GM23338 (cell line): ENCODE measurements at regions not wholly inside any gene's neighbourhood (a gene's known extent, or its start where the extent isn't known, plus 50 kb on each side); places are given as distances from the start of the nearest gene placed in this dataset.
A peak's percentile ranks its signal among the peaks of the same experiment; 100 is the strongest.

Experiments
- ATAC-seq: fragments of 200-7000 bp; cut with Tn5 transposase; 3 replicates; pipeline ENCODE4 v1.9.1; 2020
- DNase-seq: peaks from one replicate; pipeline ENCODE4 v3.0.0-alpha.2; 2015; ENCODE audit warnings: low spot score
- H2AFZ ChIP-seq: fragments of 200-600 bp; sonication (generic); 2 replicates; pipeline ENCODE4 v1.8.0; 2016; ENCODE audit warnings: antibody characterized with exemption, mild to moderate bottlenecking, moderate library complexity
- H3F3A ChIP-seq: fragments of 200-600 bp; sonication (generic); replicated peaks from 2 replicates; pipeline ENCODE4 v1.8.0; 2017; ENCODE audit warnings: antibody characterized with exemption, mixed run types, low read depth
- H3K27ac ChIP-seq: fragments of 200-600 bp; sonication (generic); 2 replicates; pipeline ENCODE4 v1.6.1; 2016; ENCODE audit warnings: low read depth
- H3K27me3 ChIP-seq: fragments of 200-600 bp; sonication (generic); 2 replicates; pipeline ENCODE4 v1.8.0; 2016; ENCODE audit warnings: mild to moderate bottlenecking, mixed run types, moderate library complexity; ENCODE audit not compliant: insufficient read depth
- H3K36me3 ChIP-seq: fragments of 200-600 bp; sonication (generic); 2 replicates; pipeline ENCODE4 v1.8.0; 2016; ENCODE audit warnings: mild to moderate bottlenecking; ENCODE audit not compliant: insufficient read depth
- H3K4me1 ChIP-seq: fragments of 200-600 bp; sonication (generic); 2 replicates; pipeline ENCODE4 v1.8.0; 2016; ENCODE audit warnings: mild to moderate bottlenecking, moderate library complexity; ENCODE audit not compliant: insufficient read depth
- H3K4me2 ChIP-seq: fragments of 200-600 bp; sonication (generic); 2 replicates; pipeline ENCODE4 v1.7.1; 2017; ENCODE audit warnings: mixed run types
- H3K4me3 ChIP-seq: fragments of 200-600 bp; sonication (generic); 2 replicates; pipeline ENCODE4 v1.6.1; 2016; ENCODE audit warnings: mixed run types
- H3K79me2 ChIP-seq: fragments of 200-600 bp; sonication (generic); replicated peaks from 2 replicates; pipeline ENCODE4 v1.8.0; 2017; ENCODE audit warnings: mild to moderate bottlenecking; ENCODE audit not compliant: insufficient read depth
- H3K9me2 ChIP-seq: fragments of 200-600 bp; sonication (generic); 2 replicates; pipeline ENCODE4 v1.8.0; 2017; ENCODE audit not compliant: insufficient read depth
- H4K20me1 ChIP-seq: fragments of 200-600 bp; sonication (generic); replicated peaks from 2 replicates; pipeline ENCODE4 v1.8.0; 2017; ENCODE audit warnings: mild to moderate bottlenecking; ENCODE audit not compliant: insufficient read depth
- H3K27ac Mint-ChIP-seq: 2 replicates; pipeline ENCODE4 v1.8.0; 2020; ENCODE audit warnings: inconsistent platforms, mild to moderate bottlenecking, moderate library complexity, mixed read lengths
- H3K27me3 Mint-ChIP-seq: 3 replicates; pipeline ENCODE4 v1.8.0; 2022; ENCODE audit warnings: low read depth, mild to moderate bottlenecking, moderate library complexity, mixed read lengths, inconsistent platforms; ENCODE audit not compliant: insufficient read depth, poor library complexity
- H3K36me3 Mint-ChIP-seq: 3 replicates; pipeline ENCODE4 v1.8.0; 2021; ENCODE audit warnings: low read depth, mild to moderate bottlenecking, inconsistent platforms, moderate library complexity, mixed read lengths
- H3K4me1 Mint-ChIP-seq: 3 replicates; pipeline ENCODE4 v1.8.0; 2020; ENCODE audit warnings: mild to moderate bottlenecking, inconsistent platforms, mixed read lengths
- H3K4me3 Mint-ChIP-seq: 3 replicates; pipeline ENCODE4 v1.8.0; 2021; ENCODE audit warnings: moderate library complexity, mild to moderate bottlenecking, inconsistent platforms, mixed read lengths
- H3K9me3 Mint-ChIP-seq: 3 replicates; pipeline ENCODE4 v1.8.0; 2020; ENCODE audit warnings: moderate library complexity, mild to moderate bottlenecking, inconsistent platforms, mixed read lengths
- CREB1 ChIP-seq: fragments of 250-450 bp; sonication (Bioruptor Pico); IDR thresholded peaks from 2 replicates; pipeline ENCODE4 v1.5.0; 2020; ENCODE audit warnings: low read depth, mild to moderate bottlenecking, moderate library complexity
- JUNB ChIP-seq: IDR thresholded peaks from one replicate; pipeline ENCODE4 v1.6.1; 2016; ENCODE audit warnings: antibody characterized with exemption; ENCODE audit not compliant: unreplicated experiment
- NANOG ChIP-seq: IDR thresholded peaks from 2 replicates; pipeline ENCODE4 v1.6.1; 2016; ENCODE audit warnings: antibody characterized with exemption, borderline replicate concordance
- ZNF114 ChIP-seq: fragments of 250-450 bp; sonication (Bioruptor Pico); IDR thresholded peaks from 2 replicates; pipeline ENCODE4 v1.5.0; 2020; ENCODE audit warnings: mild to moderate bottlenecking, moderate library complexity
- TF ChIP-seq, protein P1 (sequence below), 2 experiments: fragments of 200-600 bp in 1 of 2; sonication (generic) in 1 of 2; conservative IDR thresholded peaks; 2 replicates each; pipeline versions ENCODE4 v1.5.1 to v1.6.1; 2016 to 2017; ENCODE audit warnings: antibody characterized with exemption in 2 of 2, low read depth in 2 of 2, mild to moderate bottlenecking in 2 of 2, moderate library complexity in 1 of 2
- TF ChIP-seq, protein P2 (sequence below): IDR thresholded peaks from 2 replicates; pipeline ENCODE4 v1.6.1; 2016; ENCODE audit warnings: antibody characterized with exemption
- TF ChIP-seq, protein P3 (sequence below): IDR thresholded peaks from one replicate; pipeline ENCODE4 v1.6.1; 2018; ENCODE audit warnings: antibody characterized with exemption; ENCODE audit not compliant: unreplicated experiment

DNA sequence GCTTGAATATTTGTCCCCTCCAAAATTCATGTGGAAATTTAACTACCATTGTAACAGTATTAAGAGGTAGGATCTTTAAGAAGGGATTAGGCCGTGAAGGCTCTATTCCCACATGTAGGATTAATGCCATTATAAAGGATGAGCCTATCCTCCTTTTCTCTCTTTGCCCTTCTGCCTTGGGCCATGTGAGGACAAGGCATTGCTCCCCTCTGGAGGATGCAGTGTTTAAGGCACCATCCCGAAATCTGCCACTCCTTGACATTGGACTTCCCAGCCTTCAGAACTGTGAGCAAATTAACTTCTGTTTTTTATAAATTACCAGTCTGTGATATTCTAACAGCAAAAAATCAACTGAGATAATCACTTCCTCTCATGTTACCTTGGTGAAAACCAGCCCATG, 124.4 kb downstream of the TOMM20 start:
- Histone ChIP-seq H3K4me2 (no peak overlapping the region), H3K27me3 (no peaks in the 10 kb centered on the region), H3K9me2 (peaks cover 4% of the 10 kb centered on the region; the same call in 1 of the 2 replicates), H3K27ac (no peak overlapping the region), H4K20me1 (no peaks in the 10 kb centered on the region), H3K79me2 (no peaks in the 10 kb centered on the region), H3F3A (no peaks in the 10 kb centered on the region), H3K4me1 (no peaks in the 10 kb centered on the region), H3K36me3 (no peaks in the 10 kb centered on the region), H2AFZ (no peak overlapping the region), H3K4me3 (no peak overlapping the region)
- Mint-ChIP-seq H3K36me3 (peaks cover 3% of the 10 kb centered on the region; the same call in 1 of the 3 replicates), H3K27ac (no peak overlapping the region), H3K27me3 (peaks cover 4% of the 10 kb centered on the region), H3K4me3 (no peak overlapping the region), H3K4me1 (no peaks in the 10 kb centered on the region), H3K9me3 (peaks cover 12% of the 10 kb centered on the region; the same call in 2 of the 3 replicates)
- TF ChIP-seq ZNF114 (CRISPR knock-in tag), result no peak
- TF ChIP-seq, protein P1, sequence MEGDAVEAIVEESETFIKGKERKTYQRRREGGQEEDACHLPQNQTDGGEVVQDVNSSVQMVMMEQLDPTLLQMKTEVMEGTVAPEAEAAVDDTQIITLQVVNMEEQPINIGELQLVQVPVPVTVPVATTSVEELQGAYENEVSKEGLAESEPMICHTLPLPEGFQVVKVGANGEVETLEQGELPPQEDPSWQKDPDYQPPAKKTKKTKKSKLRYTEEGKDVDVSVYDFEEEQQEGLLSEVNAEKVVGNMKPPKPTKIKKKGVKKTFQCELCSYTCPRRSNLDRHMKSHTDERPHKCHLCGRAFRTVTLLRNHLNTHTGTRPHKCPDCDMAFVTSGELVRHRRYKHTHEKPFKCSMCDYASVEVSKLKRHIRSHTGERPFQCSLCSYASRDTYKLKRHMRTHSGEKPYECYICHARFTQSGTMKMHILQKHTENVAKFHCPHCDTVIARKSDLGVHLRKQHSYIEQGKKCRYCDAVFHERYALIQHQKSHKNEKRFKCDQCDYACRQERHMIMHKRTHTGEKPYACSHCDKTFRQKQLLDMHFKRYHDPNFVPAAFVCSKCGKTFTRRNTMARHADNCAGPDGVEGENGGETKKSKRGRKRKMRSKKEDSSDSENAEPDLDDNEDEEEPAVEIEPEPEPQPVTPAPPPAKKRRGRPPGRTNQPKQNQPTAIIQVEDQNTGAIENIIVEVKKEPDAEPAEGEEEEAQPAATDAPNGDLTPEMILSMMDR (conservative IDR thresholded peaks at IDR 0.05; ENCODE audit: low read depth in 2 of 2), result 0 out of 4 replicates have a peak, but pooled peaks of 1 of the 2 experiments have one; percentile 11
- no peak for TF ChIP-seq NANOG
- no peak for DNase-seq
- ATAC-seq, result no peak

DNA sequence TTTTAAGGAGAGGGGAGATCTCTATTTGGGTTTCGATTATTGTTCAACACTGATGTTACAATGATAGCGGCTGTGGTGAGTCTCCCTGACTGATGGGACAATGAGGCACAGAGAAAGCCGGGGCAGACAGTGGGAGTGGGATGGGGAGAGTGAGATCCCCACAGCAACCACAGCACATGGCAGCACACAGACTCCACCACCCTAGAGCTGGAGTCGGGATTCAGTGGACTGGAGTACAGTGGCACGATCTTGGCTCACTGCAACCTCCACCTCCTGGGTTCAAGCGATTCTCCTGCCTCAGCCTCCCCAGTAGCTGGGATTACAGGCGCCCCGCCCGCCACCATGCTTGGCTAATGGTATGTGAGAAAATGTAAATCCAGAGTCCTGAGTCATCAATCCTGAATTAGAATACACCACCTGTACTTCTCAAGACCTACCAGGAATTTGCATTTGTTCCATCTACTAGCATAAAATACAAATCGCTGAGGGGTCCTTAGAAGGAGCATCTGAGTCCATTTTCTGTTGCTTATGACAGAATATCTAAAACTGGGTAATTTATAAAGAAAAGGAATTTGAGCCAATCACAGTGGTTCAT, 125.8 kb downstream of the TOMM20 start:
- Histone ChIP-seq H2AFZ (no peak overlapping the region), H3K79me2 (no peaks in the 10 kb centered on the region), H3K27ac (no peak overlapping the region), H3F3A (no peaks in the 10 kb centered on the region), H3K9me2 (peaks cover 6% of the 10 kb centered on the region; the same call in 1 of the 2 replicates), H3K27me3 (no peaks in the 10 kb centered on the region), H3K4me3 (no peak overlapping the region), H3K4me2 (no peak overlapping the region), H4K20me1 (no peaks in the 10 kb centered on the region), H3K4me1 (no peaks in the 10 kb centered on the region; the same call in 1 of the 2 replicates), H3K36me3 (no peaks in the 10 kb centered on the region)
- H3K27ac Mint-ChIP-seq, result no peak overlapping the region
- H3K27me3 Mint-ChIP-seq, result peaks cover 6% of the 10 kb centered on the region
- H3K4me1 Mint-ChIP-seq, result 0 out of 3 replicates have a peak, but pooled peaks cover 7% of the 10 kb centered on the region
- ATAC-seq, result no peak
- no peaks in the 10 kb centered on the region; the same call in 2 of the 3 replicates for H3K36me3 Mint-ChIP-seq
- H3K4me3 Mint-ChIP-seq, result no peak overlapping the region
- DNase-seq, result no peak
- peaks cover 6% of the 10 kb centered on the region; the same call in 1 of the 3 replicates for H3K9me3 Mint-ChIP-seq
- TF ChIP-seq, protein P1 (conservative IDR thresholded peaks at IDR 0.05; ENCODE audit: low read depth in 2 of 2), result no peak
- TF ChIP-seq, protein P2, sequence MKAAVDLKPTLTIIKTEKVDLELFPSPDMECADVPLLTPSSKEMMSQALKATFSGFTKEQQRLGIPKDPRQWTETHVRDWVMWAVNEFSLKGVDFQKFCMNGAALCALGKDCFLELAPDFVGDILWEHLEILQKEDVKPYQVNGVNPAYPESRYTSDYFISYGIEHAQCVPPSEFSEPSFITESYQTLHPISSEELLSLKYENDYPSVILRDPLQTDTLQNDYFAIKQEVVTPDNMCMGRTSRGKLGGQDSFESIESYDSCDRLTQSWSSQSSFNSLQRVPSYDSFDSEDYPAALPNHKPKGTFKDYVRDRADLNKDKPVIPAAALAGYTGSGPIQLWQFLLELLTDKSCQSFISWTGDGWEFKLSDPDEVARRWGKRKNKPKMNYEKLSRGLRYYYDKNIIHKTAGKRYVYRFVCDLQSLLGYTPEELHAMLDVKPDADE, result no peak
- TF ChIP-seq JUNB (no peak), CREB1 (CRISPR knock-in tag) (no peak)
- TF ChIP-seq, protein P3, sequence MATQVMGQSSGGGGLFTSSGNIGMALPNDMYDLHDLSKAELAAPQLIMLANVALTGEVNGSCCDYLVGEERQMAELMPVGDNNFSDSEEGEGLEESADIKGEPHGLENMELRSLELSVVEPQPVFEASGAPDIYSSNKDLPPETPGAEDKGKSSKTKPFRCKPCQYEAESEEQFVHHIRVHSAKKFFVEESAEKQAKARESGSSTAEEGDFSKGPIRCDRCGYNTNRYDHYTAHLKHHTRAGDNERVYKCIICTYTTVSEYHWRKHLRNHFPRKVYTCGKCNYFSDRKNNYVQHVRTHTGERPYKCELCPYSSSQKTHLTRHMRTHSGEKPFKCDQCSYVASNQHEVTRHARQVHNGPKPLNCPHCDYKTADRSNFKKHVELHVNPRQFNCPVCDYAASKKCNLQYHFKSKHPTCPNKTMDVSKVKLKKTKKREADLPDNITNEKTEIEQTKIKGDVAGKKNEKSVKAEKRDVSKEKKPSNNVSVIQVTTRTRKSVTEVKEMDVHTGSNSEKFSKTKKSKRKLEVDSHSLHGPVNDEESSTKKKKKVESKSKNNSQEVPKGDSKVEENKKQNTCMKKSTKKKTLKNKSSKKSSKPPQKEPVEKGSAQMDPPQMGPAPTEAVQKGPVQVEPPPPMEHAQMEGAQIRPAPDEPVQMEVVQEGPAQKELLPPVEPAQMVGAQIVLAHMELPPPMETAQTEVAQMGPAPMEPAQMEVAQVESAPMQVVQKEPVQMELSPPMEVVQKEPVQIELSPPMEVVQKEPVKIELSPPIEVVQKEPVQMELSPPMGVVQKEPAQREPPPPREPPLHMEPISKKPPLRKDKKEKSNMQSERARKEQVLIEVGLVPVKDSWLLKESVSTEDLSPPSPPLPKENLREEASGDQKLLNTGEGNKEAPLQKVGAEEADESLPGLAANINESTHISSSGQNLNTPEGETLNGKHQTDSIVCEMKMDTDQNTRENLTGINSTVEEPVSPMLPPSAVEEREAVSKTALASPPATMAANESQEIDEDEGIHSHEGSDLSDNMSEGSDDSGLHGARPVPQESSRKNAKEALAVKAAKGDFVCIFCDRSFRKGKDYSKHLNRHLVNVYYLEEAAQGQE, result no peak
